HG03469 (cell line): ENCODE measurements at regions not wholly inside any gene's neighbourhood (a gene's known extent, or its start where the extent isn't known, plus 50 kb on each side); places are given as distances from the start of the nearest gene placed in this dataset.

Experiments
- ATAC-seq: cut with Tn5 transposase; IDR thresholded peaks from one replicate; pipeline ENCODE4 v1.9.1; 2021; ENCODE audit warnings: mild to moderate bottlenecking, moderate library complexity, moderate number of reproducible peaks; ENCODE audit not compliant: unreplicated experiment

- ATAC-seq: no peak
Measured at GRCh38 chr2:103268841-103269498, 507.1 kb downstream of the TMEM182 start.

DNA sequence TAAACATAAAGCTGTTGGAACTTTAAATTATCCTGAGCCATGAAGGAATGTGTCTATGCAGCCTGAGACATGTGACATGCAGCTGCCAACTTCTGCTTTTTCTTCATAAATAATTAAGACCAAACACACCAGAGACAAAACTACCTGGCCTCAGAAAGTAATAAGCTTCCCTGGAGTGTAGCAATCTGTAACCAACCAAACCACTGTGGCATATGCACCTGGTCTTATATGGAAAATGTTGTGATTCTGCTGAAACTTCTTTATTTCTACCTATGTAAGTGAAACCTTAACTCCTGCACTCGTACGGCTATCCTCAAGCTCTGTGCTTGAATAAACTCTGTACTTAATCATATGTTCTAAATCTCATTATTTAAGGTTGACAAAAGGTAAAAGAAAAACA is 515.0 kb downstream of the TMEM182 start:
- ATAC-seq: no peak

- ATAC-seq: no peak
Measured at GRCh38 chr2:103284750-103285149, 522.9 kb downstream of the TMEM182 start.

- ATAC-seq: no peak
Measured at GRCh38 chr2:103285354-103285753, 523.5 kb downstream of the TMEM182 start.

DNA sequence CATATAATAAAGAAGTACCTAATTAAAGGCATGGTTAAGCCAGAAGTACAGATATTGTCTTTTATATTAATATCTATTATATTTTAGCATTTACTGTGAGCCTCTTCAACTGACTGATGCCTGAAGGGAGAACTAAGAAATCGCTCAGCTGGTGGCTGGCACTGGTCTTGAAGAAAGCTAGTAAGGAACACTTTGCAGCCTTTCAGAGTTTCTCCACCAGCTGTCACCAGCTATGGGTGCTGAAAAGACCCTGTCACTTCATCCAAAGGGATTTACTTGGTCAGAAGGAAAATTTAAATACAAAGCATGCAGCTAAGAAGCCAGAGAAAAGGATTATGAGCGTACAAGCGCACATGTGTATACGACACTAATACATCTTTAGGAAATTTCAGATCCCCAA is 525.9 kb downstream of the TMEM182 start:
- ATAC-seq: no peak

DNA sequence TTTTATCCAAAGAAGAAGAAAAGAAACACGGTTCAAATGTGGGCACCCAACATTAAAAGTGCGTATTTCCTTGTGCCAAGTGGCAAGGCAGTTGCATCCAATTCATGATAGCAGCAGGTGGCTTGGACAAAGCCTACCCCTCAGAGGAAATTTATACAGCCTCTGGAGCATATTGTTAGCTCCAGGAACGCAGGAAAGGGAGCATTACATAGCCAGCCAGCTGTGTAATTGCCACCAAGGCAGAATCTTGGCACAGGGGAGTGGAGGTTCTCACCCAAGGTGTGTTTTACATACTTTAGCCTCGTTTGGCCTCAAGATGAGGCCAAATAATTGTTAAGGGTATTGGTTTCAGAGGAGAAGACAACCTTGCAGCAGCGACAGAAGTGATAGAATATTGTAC is 526.9 kb downstream of the TMEM182 start:
- no peak for ATAC-seq

DNA sequence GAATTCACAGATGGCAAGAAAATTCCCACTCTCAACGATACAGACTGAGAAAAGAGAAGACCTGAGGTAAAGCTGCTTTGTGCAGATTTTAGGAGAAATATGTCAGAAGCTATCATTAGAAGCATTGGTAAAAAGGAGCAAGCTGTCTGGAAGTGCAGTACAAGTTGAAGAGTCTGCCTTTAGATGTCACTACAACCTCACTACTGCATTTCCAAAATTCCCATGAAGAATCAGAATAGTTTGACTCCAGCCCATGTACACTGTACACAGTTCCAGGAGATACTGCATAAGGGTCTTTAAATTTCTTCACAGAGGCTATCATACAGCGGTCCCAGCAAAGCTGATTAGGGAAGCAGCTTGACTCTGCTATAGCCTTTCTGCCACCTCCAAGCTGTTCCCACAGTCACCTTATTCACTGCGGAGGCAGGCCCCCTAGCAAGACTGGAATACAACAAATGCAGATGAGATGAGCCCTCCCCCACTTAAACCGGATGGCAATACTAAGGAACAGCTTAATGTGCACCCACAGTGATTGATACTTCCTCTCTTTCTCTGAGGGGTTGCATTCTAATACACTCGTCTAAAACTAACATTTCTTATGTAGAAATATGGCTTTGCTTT is 527.4 kb downstream of the TMEM182 start:
- no peak for ATAC-seq

GRCh38 chr2:103292573-103292972 is 530.7 kb downstream of the TMEM182 start:
- ATAC-seq: no peak

DNA sequence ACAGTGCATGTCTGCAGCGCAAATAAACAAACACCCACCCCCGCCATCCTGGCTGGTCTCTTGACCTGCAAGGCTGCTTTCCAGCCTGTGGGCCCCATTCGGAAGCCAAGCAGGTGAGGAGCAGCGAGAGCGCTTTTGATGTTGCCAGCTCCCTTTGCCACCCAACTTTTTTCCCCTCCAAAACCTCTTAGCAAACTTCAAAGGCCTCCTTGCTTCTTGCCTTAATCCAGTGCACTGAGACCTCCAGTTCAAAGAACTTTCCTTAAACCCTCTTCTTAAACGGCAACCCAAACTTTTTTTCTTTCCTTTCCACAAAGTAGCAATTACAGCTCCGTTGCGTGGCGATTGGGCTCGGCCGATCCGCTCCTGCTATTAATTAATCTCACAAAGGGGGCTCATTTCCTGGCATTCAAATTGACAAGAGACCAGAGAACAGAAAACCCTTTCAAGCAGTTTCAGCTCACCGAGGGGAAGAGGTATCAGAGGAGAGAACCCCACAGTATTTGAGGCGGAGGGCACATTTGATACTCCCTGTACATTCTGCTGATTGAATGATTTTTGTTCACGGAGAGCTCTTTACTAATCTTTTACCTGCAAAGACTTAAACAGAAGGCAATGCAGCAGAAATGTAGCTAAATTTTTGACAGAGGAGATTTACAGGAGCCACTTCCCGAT is 531.4 kb downstream of the TMEM182 start:
- ATAC-seq: no peak

GRCh38 chr2:103293742-103294077 is 531.9 kb downstream of the TMEM182 start:
- ATAC-seq: no peak

GRCh38 chr2:103294420-103294819 is 532.6 kb downstream of the TMEM182 start:
- no peak for ATAC-seq

DNA sequence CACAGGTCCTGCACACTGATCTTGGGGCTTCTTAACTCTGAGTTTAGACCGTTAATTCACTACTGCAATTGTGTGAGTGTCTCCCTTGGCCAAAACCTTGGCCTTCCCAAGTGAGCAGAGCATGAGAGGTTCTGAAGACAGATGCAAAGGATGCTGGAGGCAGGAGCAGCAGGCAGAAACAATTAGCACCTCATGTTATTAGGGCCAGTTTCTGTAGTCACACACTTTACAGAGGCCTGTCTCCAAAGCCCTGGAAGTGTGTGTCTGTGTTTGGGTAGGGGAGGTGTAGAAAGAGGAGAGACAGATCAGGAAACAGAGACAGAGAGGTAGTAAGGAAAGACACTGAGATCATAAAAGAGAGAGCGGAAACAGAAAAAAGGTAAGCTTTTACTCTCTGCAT is 533.8 kb downstream of the TMEM182 start:
- ATAC-seq: no peak

- ATAC-seq: no peak
Measured at GRCh38 chr2:103324671-103325070, 562.8 kb downstream of the TMEM182 start.

- no peak for ATAC-seq
Measured at GRCh38 chr2:103327386-103327785, 565.6 kb downstream of the TMEM182 start.

DNA sequence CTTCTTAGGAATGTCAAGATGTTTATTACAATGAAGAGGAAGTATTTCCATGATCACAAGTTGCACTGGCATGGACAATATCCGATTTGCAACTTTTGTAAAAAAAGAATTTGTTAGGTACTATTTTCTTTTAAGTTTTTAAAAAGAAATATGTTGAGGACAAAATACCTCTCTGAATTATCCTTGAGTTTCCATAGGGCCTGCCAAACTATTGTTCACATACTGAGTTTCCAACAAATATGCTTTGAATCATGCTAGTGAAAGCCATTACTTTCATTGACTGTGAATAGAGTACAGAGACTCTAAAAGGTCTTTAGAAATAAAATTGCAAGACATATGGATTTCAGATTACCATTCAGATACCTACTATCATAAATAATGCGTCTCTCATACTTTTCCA is 566.1 kb downstream of the TMEM182 start:
- ATAC-seq: no peak

DNA sequence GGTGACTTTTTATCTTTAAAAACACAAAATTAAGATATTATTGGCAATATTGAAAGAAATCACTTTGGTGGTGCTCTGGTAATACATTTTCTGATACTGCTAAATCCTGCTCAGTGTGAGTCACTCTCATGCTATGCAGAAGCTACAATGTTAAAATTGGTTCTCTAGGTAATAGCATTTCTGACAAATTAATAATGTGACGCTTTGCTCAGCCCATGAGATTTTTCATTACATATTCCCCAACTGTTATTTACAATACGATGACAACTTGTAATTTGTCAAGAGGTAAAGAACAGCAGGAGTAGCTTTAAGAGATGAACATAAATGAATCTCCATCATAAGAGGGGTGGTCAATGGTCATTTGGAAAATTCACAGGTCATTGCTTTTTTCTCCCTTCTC is 573.6 kb downstream of the TMEM182 start:
- ATAC-seq: no peak

GRCh38 chr2:103338819-103339218 is 577.0 kb downstream of the TMEM182 start:
- ATAC-seq: no peak

DNA sequence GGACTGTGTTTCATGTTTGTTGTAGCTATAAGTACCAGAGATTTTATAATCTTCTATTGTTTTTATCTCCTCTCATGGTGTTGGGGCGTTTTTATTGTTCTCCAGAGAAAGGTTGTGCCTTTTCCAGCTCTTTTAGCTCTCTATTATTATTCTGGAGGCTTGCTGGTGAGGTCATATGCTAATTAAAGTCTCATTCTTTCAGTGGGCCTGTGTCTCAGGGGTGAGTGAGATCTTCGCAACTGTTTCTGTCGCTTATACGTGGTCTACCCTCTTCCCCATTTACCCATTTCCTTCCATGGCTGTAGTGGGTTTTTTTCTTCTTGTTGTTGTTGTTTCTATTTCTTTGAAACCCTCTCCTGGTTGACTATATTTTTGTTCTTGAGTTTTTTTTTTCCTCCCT is 584.9 kb downstream of the TMEM182 start:
- ATAC-seq: no peak

DNA sequence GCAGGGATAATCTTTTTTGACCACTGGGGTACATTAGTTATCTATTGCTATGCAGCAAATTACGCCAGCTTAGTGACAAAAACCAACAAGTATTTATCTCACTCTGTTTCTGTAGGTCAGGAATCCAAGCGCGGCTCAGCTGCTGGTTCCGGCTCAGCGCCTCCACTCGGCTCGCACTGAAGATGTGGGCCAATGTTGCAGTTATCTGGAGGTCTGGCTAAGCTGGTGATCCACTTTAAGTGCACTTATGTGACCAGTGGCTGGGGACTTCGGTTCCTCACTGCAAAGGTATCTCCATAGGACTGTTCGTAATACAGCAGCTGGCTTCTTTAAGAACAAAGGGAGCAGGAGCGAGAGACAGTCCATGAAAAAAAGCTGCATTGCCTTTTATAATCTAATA is 591.9 kb downstream of the TMEM182 start:
- no peak for ATAC-seq

- no peak for ATAC-seq
Measured at GRCh38 chr2:103355287-103355686, 593.5 kb downstream of the TMEM182 start.

DNA sequence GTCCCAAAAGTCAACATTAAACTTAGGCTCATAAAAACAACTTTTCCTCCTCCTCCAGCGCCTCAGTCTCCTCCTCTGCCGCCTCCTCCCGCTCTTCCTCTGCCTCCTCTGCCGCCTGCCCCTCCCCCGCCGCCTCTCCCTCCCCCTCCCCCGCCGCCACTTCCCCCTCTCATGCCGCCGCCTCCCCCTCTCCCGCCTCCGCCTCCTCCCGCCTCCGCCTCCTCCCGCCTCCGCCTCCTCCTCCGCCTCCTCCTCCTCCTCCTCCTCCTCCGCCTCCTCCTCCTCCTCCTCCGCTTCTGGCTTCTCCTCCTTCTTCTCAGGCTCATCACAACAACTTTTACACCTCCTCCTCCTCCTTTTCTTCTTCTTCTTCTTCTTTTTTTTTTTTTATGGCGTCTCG is 599.9 kb downstream of the TMEM182 start:
- ATAC-seq: no peak

DNA sequence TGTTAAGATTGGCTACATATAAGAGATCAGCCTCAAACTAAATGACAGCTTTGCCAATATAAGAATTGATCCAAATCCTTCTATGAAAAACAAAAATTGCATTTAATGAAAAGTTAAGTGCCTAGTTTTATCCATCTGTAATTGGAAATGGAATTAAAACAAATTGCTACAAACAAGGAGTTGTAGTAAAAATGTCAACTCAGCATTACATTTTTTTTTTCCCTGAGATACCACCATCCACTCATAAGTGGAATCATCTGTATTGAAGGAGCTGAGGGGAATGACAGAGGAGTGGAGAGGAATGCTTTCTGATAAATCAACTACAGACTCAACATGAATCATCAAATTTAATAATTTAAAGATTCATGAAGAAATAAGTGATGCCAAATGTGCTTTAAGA is 601.8 kb downstream of the TMEM182 start:
- no peak for ATAC-seq
